NB4 (cell line): ENCODE measurements at regions not wholly inside any gene's neighbourhood (a gene's known extent, or its start where the extent isn't known, plus 50 kb on each side); places are given as distances from the start of the nearest gene placed in this dataset.
"Not testable (repeated sequence)": the region's sequence is repeated elsewhere in the genome, so short reads cannot be mapped to it uniquely, and the experiment has no call there.

ENCODE experiments used
- DNase-seq: peaks from one replicate; pipeline ENCODE4 v3.0.0; 2010; ENCODE audit warnings: low read depth
- H3K4me3 ChIP-seq: one replicate; pipeline ENCODE4 v1.5.1; 2011; ENCODE audit warnings: mild to moderate bottlenecking, low read depth, low read length, moderate library complexity
- MYC ChIP-seq: IDR thresholded peaks from 2 replicates; pipeline ENCODE4 v1.6.1; 2011; ENCODE audit warnings: low read depth, low read length
- POLR2A ChIP-seq: IDR thresholded peaks from 2 replicates; pipeline ENCODE4 v1.6.1; 2011; ENCODE audit warnings: mild to moderate bottlenecking; ENCODE audit not compliant: insufficient read length; ENCODE audit errors: extremely low read depth
- TF ChIP-seq, protein P1 (sequence below): IDR thresholded peaks from one replicate; pipeline ENCODE4 v1.5.1; 2012; ENCODE audit warnings: low read depth, low read length
- TF ChIP-seq, protein P2 (sequence below): IDR thresholded peaks from 2 replicates; pipeline ENCODE4 v1.6.1; 2011; ENCODE audit warnings: low read depth, low read length

DNA sequence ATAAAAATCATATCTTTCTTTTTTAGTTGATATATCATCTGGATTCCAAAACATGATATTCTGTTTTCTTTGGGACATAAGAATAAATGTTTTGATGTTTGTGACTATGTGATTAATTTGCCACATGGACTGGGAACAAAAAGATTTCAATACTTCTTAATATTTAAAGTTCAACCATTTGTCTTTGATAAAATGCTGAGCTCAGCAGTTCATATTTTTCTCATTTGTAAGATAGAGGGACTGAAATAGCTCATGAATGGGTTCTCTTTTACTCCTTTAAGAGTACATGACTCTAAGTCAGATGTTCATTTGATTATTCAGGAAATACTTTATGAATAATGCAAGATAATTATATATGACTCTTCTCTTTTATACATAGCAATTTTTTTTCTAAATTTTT, 205.9 kb upstream of the FAM47A start:
- no peak for TF ChIP-seq POLR2A
- TF ChIP-seq, protein P1, sequence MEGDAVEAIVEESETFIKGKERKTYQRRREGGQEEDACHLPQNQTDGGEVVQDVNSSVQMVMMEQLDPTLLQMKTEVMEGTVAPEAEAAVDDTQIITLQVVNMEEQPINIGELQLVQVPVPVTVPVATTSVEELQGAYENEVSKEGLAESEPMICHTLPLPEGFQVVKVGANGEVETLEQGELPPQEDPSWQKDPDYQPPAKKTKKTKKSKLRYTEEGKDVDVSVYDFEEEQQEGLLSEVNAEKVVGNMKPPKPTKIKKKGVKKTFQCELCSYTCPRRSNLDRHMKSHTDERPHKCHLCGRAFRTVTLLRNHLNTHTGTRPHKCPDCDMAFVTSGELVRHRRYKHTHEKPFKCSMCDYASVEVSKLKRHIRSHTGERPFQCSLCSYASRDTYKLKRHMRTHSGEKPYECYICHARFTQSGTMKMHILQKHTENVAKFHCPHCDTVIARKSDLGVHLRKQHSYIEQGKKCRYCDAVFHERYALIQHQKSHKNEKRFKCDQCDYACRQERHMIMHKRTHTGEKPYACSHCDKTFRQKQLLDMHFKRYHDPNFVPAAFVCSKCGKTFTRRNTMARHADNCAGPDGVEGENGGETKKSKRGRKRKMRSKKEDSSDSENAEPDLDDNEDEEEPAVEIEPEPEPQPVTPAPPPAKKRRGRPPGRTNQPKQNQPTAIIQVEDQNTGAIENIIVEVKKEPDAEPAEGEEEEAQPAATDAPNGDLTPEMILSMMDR: no peak
- no peak for TF ChIP-seq MYC
- TF ChIP-seq, protein P2, sequence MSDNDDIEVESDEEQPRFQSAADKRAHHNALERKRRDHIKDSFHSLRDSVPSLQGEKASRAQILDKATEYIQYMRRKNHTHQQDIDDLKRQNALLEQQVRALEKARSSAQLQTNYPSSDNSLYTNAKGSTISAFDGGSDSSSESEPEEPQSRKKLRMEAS: no peak
- DNase-seq: no peak
- no peak overlapping the region for H3K4me3 ChIP-seq

DNA sequence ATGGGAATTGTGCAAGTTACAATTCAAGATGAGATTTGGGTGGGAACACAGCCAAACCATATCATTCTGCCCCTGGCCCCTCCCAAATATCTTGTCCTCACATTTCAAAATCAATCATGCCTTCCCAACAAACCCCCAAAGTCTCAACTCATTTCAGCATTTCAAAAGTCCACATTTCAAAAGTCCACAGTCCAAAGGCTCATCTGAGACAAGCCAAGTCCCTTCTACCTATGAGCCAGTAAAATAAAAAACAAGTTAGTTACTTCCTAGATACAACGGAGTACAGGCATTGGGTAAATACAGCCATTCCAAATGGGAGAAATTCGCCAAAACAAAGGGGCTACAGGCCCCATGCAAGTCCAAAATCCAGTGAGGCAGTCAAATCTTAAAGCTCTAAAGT, 203.3 kb upstream of the FAM47A start:
- DNase-seq, H3K4me3 ChIP-seq: not testable (repeated sequence)

DNA sequence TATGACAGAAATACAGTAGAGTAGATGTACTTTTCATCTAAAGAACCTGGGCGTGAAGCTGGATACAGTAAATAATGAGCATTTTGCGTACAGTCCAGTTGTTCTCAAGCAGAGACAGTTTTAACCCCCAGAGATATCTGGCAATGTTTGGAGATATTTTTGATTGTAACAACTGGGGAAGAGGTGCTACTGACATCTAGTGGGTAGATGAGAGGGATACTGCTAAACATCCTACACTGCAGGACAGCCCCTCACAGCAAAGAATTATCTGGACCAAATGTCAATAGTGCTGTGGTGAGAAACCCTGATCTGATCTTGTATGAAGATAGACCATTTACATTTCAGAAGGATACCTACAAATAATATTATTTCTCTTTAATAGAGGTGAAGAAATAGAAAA, 200.2 kb upstream of the FAM47A start:
- no peak overlapping the region for H3K4me3 ChIP-seq
- TF ChIP-seq, protein P1: peak; percentile 26
- TF ChIP-seq, protein P2: no peak
- no peak for TF ChIP-seq POLR2A
- peak; percentile 8 for DNase-seq

DNA sequence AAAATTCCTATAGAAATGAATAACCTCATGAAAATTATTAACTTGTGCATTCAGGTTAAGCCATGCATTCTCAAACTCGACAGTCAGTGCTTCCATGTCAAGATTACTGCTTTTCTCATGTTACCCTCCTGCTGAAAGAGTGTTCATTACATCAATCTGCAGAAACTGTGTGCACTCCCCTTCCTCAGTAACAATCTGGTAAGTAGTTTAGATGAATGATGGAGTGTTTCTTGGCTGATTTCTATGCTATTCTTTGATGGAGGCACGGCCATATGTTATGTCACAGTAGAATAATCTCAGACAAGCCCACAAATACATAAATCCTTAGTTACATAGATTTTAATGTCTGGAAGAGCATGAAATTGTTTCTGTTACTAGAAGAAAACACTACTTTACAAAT, 193.3 kb upstream of the FAM47A start:
- H3K4me3 ChIP-seq: no peak overlapping the region
- TF ChIP-seq MYC: no peak
- TF ChIP-seq, protein P2: no peak
- no peak for DNase-seq

DNA sequence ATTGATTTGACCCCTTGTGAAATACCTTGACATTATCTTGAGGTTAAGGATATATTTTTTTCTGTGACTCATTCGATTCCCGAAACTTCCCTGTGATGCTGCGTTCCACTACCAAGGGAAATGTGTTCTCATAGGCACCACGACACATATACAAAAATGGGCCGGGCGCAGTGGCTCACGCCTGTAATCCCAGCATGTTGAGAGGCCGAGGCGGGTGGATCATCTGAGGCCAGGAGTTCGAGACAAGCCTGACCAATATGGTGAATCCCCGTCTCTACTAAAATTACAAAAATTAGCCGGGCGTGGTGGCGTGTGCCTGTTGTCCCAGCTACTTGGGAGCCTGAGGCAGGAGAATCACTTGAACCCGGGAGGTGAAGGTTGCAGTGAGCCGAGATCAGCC, 188.3 kb upstream of the FAM47A start:
- not testable (repeated sequence) for DNase-seq, H3K4me3 ChIP-seq

DNA sequence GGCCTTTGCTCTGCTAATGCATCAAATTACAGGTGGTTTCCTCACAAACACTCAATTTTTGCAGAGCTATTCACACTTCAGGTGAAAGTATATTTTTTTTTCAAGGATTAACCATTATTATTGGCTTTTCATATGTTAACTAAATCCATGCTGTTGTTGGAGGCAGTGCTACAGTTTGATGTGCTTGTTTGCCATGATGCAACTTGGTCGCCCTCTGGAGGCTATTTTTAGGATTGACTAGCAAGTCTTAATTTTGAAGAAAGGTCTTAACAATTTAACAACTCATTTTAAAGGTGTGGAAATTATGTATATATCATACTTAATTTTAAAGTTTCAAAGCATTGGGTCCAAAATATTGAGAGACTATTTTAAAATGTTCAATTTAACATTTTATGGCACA, 168.8 kb upstream of the FAM47A start:
- H3K4me3 ChIP-seq: no peak overlapping the region
- TF ChIP-seq, protein P2: no peak
- TF ChIP-seq, protein P1: peak; percentile 38
- TF ChIP-seq POLR2A: no peak
- DNase-seq: peak; percentile 73

DNA sequence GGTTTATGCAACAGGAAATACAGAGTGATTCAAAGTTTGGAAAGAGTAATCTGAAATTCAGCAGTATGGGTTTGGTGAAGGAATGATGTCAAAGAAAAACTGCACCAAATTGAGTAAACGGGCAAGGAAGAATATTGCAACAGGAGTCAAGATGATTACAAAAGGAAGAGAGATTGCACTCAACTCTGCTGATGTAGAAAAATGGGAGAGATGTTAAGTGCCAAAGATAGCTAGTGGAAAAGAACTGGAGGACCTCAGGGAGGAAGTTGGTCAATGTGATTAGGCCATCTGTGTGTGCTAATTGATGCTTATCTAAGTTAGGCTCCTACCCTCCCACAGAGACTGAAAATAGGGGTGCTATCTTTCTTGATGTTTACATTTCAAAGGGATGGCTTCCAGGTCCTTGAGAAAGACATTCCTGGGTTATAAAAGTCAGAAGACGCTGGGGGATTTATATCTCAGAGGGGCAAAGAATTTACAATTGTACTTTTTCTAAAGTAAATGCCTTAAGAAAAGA, 167.4 kb upstream of the FAM47A start:
- TF ChIP-seq POLR2A (no peak), MYC (no peak)
- TF ChIP-seq, protein P2: no peak
- TF ChIP-seq, protein P1: no peak
- no peak overlapping the region for H3K4me3 ChIP-seq
- peak; percentile 60 for DNase-seq

DNA sequence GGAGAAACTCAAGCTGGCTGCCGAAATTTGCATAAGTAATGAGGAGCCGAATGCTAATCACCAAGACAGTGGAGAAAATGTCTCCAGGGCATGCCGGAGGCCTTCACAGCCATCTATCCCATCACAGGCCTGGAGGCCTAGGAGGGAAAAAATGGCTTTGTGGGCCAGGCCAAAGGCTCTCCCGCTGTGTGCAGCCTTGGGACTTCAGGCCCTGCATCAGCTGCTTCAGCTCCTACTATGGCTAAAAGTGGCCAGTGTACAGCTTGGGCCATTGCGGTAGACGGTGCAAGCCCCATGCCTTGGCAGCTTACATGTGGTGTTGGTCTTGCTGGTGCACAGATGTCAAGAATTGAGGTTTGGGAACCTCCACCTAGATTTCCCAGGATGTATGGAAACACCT, 162.6 kb upstream of the FAM47A start:
- TF ChIP-seq POLR2A: no peak
- TF ChIP-seq, protein P1: no peak
- TF ChIP-seq MYC: no peak
- TF ChIP-seq, protein P2: no peak
- no peak for DNase-seq

More for the DNA sequence above, 162.6 kb upstream of the FAM47A start:
- H3K4me3 ChIP-seq: no peak overlapping the region
